ENCODE measurements at regions not wholly inside any gene's neighbourhood (a gene's known extent, or its start where the extent isn't known, plus 50 kb on each side); places are given as distances from the start of the nearest gene placed in this dataset.

DNA sequence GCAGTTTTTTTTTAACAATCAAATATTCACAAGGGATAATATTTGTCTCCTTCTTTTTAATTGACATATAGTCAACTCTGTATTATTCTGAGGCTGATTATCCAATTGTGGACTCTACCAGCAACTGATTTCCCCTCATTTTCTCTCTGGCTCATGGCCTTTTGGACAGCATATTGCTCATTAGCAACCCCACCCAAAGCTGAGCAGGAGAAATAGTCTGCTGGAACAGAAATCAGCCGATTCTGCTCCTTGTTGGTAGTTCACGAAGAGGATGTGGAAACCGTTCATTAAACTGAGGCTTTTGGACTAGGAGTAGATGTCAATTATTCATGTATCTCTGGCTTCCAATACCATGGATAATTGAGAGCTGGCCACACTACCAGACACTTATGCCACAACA lies 428.4 kb upstream of the INTU start:
- no peak for DNase-seq
- Histone ChIP-seq H3K9me3 (no peaks in the 10 kb centered on the region), H3K27me3 (no peaks in the 10 kb centered on the region), H3K4me1 (no peaks in the 10 kb centered on the region), H3K36me3 (no peaks in the 10 kb centered on the region), H3K4me3 (no peak overlapping the region), H3K27ac (no peak overlapping the region)
- TF ChIP-seq EP300 (IDR thresholded peaks at IDR 0.05) (no peak), POLR2A (IDR thresholded peaks at IDR 0.05) (no peak), POLR2AphosphoS5 (IDR thresholded peaks at IDR 0.05) (no peak)
- TF ChIP-seq, protein P1, sequence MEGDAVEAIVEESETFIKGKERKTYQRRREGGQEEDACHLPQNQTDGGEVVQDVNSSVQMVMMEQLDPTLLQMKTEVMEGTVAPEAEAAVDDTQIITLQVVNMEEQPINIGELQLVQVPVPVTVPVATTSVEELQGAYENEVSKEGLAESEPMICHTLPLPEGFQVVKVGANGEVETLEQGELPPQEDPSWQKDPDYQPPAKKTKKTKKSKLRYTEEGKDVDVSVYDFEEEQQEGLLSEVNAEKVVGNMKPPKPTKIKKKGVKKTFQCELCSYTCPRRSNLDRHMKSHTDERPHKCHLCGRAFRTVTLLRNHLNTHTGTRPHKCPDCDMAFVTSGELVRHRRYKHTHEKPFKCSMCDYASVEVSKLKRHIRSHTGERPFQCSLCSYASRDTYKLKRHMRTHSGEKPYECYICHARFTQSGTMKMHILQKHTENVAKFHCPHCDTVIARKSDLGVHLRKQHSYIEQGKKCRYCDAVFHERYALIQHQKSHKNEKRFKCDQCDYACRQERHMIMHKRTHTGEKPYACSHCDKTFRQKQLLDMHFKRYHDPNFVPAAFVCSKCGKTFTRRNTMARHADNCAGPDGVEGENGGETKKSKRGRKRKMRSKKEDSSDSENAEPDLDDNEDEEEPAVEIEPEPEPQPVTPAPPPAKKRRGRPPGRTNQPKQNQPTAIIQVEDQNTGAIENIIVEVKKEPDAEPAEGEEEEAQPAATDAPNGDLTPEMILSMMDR (IDR thresholded peaks at IDR 0.05): no peak
- intact Hi-C loops (cut with DNase I): no loop called here
- whole genome bisulfite sequencing, 2 donors: 57 to 59% methylated on average over 3 of the region's 3 CpGs

- Histone ChIP-seq H3K9me3 (no peaks in the 10 kb centered on the region), H3K27ac (no peak overlapping the region), H3K36me3 (no peaks in the 10 kb centered on the region), H3K27me3 (no peaks in the 10 kb centered on the region), H3K4me3 (no peak overlapping the region), H3K4me1 (peaks cover 0 to 20% (median 18%) of the 10 kb centered on the region in 4 donors)
- DNase-seq: no peak
- intact Hi-C loops (cut with DNase I): no loop called here
- no peak for TF ChIP-seq EP300 (IDR thresholded peaks at IDR 0.05)
- TF ChIP-seq POLR2AphosphoS5 (IDR thresholded peaks at IDR 0.05): no peak
- no peak for TF ChIP-seq POLR2A (IDR thresholded peaks at IDR 0.05)
- 87 to 98% methylated on average over 1 of the region's 1 CpG for WGBS, 2 donors
These were observed 423.1 kb upstream of the INTU start for GRCh38 chr4:127209580-127210095.

DNA sequence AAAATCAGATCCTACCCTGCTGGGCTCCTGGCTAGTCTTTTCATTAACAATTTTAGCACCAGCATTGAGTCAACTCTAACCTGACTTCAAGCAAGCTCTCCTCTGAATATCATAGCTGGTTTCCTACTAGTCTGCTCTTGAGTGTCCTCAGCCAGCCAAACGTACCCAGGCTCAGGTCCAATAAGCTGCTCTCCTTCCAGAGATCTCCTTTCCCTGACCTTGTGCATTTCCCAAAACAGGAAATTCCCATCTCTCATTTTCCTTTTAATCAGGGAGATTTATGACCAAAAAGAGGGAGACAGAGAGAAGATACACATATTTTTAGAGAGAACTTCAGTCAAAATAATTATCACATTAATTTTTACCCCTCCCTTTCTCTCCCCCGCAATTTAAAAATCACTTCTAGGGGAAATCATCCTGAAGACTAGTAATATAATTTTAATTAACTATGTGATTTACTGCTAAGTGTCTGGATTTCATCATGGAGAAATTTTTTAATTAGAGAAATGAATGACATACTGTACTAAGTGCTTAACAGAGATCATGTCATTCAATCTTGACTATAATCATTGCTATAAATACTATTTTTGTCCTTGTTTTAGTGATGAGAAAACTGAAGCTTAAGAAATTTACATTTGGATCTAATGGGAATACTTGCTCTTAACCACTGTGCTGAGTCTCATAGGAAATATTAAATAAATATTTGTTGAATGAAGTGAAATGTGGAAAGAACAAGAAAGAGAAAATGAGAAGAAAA lies 421.7 kb upstream of the INTU start:
- TF ChIP-seq, protein P1 (IDR thresholded peaks at IDR 0.05): no peak
- no peak for TF ChIP-seq EP300 (IDR thresholded peaks at IDR 0.05)
- TF ChIP-seq POLR2AphosphoS5 (IDR thresholded peaks at IDR 0.05): no peak
- no peak for TF ChIP-seq POLR2A (IDR thresholded peaks at IDR 0.05)
- DNase-seq: no peak
- Histone ChIP-seq H3K4me1 (peaks cover 0 to 20% (median 18%) of the 10 kb centered on the region in 4 donors), H3K4me3 (no peak overlapping the region), H3K36me3 (no peaks in the 10 kb centered on the region), H3K9me3 (no peaks in the 10 kb centered on the region), H3K27me3 (no peaks in the 10 kb centered on the region), H3K27ac (peak overlapping the region in 2 of 4 donors; percentile 10 to 40)
- intact Hi-C loops (cut with DNase I): no loop called here
- 50 to 60% methylated on average over 2 of the region's 2 CpGs for WGBS, 2 donors

DNA sequence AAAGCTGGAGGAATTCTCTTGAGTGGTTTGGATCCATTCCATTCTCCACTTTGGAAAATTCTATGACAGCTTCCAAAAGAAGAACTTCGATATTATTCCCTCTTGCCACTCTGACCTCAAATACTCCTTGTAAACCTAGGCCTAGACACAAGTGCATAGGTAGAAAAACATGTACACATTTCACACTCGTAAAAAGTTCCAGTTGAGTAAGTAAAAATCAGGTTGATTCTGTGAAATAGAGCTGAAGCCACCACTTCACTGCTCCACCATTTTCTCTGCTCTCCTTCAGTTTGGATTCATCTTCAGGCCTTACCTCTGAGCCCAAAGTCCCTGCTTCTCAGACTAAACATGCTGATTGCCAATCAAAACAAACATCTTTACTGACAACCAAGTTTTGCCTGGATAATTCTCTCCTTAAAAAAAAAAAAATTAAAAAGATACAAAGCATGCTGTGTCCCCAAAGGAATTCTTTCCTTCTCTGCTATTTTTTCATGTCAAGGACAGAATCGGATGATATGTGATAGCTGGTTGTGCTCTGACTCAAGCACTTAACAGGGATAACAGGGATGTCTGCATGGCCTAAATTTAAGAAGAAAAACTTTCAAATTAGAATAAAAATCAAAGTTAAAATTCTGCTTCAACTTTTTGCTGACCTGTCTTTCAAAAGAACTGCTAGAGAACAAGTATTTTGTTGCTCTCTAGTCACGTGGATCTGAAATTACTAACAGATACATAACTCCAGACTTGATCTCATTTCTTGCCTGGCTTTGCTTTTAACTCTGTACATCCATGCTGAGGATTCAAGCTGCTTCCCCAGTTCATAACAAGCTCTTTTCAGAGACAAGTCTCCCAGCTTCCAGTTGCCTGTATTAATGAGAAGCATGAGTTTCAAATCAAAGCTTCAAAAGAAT lies 420.9 kb upstream of the INTU start:
- intact Hi-C loops (cut with DNase I): no loop called here
- 38 to 48% methylated on average over 4 of the region's 4 CpGs for WGBS, 2 donors
- H3K4me3 ChIP-seq: no peak overlapping the region
- DNase-seq: no peak
- no peaks in the 10 kb centered on the region for H3K9me3 ChIP-seq
- H3K36me3 ChIP-seq: no peaks in the 10 kb centered on the region
- H3K4me1 ChIP-seq: peaks cover 0 to 20% (median 18%) of the 10 kb centered on the region in 4 donors
- H3K27ac ChIP-seq: peak overlapping the region in 2 of 4 donors; percentile 10 to 40
- TF ChIP-seq, protein P1 (IDR thresholded peaks at IDR 0.05): no peak
- TF ChIP-seq POLR2A (IDR thresholded peaks at IDR 0.05) (no peak), POLR2AphosphoS5 (IDR thresholded peaks at IDR 0.05) (no peak), EP300 (IDR thresholded peaks at IDR 0.05) (no peak)
- no peaks in the 10 kb centered on the region for H3K27me3 ChIP-seq

DNA sequence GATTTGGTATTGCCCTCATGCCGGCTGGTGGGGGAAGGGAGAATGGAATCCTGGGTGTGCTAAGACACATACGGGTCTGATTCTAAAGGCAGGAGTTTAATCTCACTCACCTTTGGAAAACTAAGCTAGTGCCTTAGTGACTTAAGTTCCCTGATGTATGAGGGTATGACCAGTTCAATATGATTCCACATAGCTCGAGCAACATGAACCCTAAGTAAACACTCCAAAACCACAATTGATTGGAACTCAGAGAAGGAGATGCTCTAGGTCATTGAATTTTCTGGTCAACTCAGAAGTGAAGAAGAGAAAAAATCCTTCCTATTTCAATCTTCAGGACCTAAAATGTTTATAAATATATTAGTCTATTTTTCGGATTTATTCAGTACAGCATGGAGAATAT lies 420.1 kb upstream of the INTU start:
- no peak for DNase-seq
- TF ChIP-seq POLR2A (IDR thresholded peaks at IDR 0.05) (no peak), POLR2AphosphoS5 (IDR thresholded peaks at IDR 0.05) (no peak), EP300 (IDR thresholded peaks at IDR 0.05) (no peak)
- TF ChIP-seq, protein P1 (IDR thresholded peaks at IDR 0.05): no peak
- intact Hi-C loops (cut with DNase I): no loop called here
- peaks cover 0 to 20% (median 18%) of the 10 kb centered on the region in 4 donors for H3K4me1 ChIP-seq
- no peak overlapping the region for H3K4me3 ChIP-seq
- WGBS, 2 donors: 77 to 84% methylated on average over 4 of the region's 4 CpGs
- H3K27ac ChIP-seq: peak overlapping the region in 1 of 4 donors; percentile 40
- H3K36me3 ChIP-seq: no peaks in the 10 kb centered on the region
- no peaks in the 10 kb centered on the region for H3K9me3 ChIP-seq
- H3K27me3 ChIP-seq: no peaks in the 10 kb centered on the region
